ENCODE measurements at regions not wholly inside any gene's neighbourhood (a gene's known extent, or its start where the extent isn't known, plus 50 kb on each side); places are given as distances from the start of the nearest gene placed in this dataset.

DNA sequence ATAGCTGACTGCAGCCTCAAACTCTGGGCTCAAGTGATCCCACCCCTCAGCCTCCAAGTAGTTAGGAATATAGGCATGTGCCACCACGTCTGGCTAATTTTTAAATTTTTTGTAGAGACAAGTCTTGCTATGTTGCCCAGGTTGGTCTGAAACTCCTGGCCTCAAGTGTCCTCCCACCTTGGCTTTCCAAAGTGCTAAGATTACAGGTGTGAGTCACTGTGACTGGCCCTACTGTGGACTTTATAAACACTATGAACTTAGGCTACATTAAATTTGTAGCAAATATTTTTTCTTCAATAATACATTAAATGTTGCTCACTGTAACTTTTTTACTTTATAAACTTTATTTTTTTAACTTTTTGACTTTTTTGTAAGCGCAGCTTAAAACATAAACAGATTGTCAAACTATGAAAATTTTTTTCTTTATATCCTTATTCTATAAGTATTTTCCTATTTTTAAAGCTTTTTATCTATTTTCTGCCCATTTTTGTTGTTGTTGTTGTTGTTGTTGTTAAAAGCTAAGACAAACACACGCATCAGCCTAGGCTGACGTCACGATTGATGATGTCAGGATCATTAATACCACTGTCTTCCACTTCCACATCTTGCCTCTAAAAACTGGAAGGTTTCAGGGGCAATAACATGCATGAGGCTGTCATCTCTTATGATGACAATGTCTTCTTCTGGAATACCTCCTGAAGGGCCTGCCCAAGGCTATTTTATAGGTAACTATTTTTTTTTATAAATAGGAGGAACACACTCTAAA is 204.2 kb downstream of the KLF5 start:
- TF ChIP-seq, protein P1, sequence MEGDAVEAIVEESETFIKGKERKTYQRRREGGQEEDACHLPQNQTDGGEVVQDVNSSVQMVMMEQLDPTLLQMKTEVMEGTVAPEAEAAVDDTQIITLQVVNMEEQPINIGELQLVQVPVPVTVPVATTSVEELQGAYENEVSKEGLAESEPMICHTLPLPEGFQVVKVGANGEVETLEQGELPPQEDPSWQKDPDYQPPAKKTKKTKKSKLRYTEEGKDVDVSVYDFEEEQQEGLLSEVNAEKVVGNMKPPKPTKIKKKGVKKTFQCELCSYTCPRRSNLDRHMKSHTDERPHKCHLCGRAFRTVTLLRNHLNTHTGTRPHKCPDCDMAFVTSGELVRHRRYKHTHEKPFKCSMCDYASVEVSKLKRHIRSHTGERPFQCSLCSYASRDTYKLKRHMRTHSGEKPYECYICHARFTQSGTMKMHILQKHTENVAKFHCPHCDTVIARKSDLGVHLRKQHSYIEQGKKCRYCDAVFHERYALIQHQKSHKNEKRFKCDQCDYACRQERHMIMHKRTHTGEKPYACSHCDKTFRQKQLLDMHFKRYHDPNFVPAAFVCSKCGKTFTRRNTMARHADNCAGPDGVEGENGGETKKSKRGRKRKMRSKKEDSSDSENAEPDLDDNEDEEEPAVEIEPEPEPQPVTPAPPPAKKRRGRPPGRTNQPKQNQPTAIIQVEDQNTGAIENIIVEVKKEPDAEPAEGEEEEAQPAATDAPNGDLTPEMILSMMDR (IDR thresholded peaks at IDR 0.05; ENCODE audit: extremely low read depth, insufficient read depth, missing control alignments): no peak
- no peak for DNase-seq (ENCODE audit: low spot score)
- in situ Hi-C loops (cut with MboI; ENCODE audit: low pct_unique_long_range_greater_than_20kb, low sequenced_read_pairs, unreplicated experiment): no loop called here

DNA sequence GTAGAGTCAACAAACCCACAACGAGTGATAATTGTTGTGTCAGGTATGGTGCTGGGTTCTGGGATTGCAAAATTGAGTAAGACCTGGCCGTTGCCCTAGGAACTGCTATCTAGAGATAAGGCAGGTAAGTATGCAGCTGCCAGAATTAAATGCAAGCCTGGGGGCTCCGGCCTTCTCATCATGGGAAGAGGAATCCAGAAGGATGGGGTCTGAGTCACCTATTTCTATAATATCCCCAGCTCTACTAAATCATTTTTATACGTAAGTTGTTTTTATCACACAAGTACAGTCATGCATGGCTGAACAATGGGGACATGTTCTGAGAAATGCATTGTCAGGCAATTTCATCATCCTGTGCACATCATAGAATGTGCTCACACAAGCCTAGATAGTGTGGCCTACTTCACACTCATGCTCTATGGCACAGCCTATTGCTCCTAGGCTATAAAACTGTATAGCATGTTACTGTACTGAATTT is 203.0 kb downstream of the KLF5 start:
- DNase-seq (ENCODE audit: low spot score): no peak
- TF ChIP-seq, protein P1 (IDR thresholded peaks at IDR 0.05; ENCODE audit: extremely low read depth, insufficient read depth, missing control alignments): no peak
- in situ Hi-C loops (cut with MboI; ENCODE audit: low pct_unique_long_range_greater_than_20kb, low sequenced_read_pairs, unreplicated experiment): no loop called here

DNA sequence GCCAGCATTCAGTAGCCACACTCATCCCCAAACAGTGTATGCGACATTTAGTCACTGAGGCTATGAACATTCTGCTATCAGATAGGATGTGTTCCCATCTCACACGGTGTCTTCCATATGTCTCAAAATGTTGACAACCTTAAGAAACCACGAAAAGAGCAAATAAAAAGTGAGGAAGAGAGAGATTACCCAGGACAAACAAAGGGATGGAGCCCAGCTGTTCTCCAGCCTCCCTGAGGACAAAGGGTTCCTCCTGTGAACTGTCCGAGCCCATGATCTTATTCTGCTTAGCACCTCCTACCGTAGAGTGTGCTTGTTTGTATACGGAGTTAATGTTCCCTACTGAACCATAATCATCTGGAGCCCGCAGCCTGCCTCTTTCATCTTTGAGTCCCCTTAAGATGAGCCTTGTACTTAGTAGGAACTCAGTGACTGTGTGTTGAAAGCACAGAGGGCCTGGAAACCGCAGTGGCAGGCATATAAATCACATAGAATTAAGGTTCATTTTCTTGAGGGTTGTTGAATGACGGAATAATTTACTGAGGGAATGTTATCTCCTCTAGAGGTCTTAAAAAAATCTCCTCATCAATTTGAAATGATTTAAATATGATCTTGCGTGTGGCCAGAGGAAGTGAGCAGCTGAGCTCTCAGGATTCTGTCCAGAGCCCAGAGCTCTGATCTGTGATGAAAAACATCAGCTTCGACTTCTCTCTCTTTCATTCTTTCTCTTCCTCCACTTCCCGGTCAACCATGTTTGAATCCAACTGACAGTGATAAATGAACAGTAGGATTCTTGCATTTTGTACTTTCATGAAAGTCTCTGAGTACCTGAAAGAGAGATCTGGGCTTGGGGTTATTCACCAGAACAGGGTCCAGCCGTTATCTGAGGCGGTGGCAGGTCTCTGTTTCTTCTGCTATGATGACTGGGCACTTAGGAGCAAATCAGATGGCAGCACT is 200.5 kb downstream of the KLF5 start:
- in situ Hi-C loops (cut with MboI; ENCODE audit: low pct_unique_long_range_greater_than_20kb, low sequenced_read_pairs, unreplicated experiment): no loop called here
- TF ChIP-seq, protein P1 (IDR thresholded peaks at IDR 0.05; ENCODE audit: extremely low read depth, insufficient read depth, missing control alignments): no peak
- DNase-seq (ENCODE audit: low spot score): no peak

DNA sequence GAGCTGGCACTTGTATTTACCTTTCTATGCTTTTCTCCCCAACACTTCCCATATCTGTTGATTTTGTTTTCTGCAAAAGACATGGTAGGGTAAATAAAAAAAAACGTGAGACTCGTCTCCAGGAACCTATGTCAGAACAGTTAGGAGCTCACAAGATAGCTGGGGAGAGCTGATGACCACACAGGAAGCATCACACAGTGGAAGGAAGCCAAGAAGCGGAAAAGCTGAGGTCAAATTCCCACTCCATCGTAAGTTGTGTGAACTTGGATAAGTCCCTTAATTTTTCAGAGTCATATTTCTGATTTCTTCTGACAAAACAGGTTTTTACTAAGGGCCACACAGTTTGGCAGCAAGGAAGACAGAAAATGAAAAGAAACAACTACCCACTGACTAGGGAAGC is 199.6 kb downstream of the KLF5 start:
- TF ChIP-seq, protein P1 (IDR thresholded peaks at IDR 0.05; ENCODE audit: extremely low read depth, insufficient read depth, missing control alignments): no peak
- in situ Hi-C loops (cut with MboI; ENCODE audit: low pct_unique_long_range_greater_than_20kb, low sequenced_read_pairs, unreplicated experiment): no loop called here
- DNase-seq (ENCODE audit: low spot score): no peak

DNA sequence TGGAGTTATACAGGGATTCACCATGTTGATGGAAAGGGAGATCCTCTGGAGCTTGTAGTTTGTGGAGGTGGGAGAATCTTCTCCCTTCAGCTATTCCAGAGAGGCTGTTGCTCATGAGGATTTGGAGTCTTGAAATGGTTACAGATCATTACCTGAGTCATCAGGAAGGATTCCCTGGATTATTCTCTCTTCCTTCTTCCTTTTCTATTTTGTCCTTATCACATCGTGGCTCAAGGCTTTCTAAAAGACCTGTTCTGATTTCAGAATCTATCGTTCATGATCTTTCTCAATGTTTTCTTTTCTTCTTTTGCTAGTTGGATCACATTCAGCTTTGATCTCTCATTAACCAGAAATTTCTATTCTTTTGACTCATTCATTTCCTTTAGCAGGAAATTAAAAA is 196.0 kb downstream of the KLF5 start:
- in situ Hi-C loops (cut with MboI; ENCODE audit: low pct_unique_long_range_greater_than_20kb, low sequenced_read_pairs, unreplicated experiment): no loop called here
- DNase-seq (ENCODE audit: low spot score): no peak
- TF ChIP-seq, protein P1 (IDR thresholded peaks at IDR 0.05; ENCODE audit: extremely low read depth, insufficient read depth, missing control alignments): no peak

DNA sequence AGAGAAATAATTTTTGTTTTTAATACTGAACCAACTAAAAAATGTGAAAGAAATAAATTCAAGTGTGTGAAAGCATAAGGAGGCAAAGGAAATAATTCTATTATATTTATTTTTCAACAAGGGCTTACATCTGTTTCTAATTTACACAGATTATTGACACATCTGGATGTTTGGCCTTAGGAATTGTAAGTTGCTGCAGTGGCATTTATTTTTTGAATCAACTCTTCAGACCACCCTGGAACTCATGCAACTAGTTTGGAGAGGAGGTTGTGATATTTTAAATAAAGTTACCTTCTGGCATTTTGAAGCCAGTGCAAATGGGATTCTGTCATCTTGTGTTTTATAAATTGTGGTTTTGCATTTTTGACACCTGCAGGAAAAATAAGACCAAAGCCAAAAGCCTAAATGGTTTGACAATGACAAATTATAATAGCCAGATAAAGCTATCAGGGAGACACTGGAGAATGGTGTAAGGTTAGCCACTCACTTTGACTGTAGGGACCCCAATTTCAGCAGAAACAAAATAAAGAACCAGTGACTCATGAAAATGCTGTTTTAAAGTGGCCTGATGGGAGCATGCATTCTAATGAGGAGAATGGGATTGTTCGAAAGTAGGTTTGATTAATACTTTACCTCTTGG is 192.9 kb downstream of the KLF5 start:
- TF ChIP-seq, protein P1 (IDR thresholded peaks at IDR 0.05; ENCODE audit: extremely low read depth, insufficient read depth, missing control alignments): no peak
- in situ Hi-C loops (cut with MboI; ENCODE audit: low pct_unique_long_range_greater_than_20kb, low sequenced_read_pairs, unreplicated experiment): no loop called here
- no peak for DNase-seq (ENCODE audit: low spot score)
